ENCODE measurements at regions not wholly inside any gene's neighbourhood (a gene's known extent, or its start where the extent isn't known, plus 50 kb on each side); places are given as distances from the start of the nearest gene placed in this dataset.
"Not testable (repeated sequence)": the region's sequence is repeated elsewhere in the genome, so short reads cannot be mapped to it uniquely, and the experiment has no call there.

DNA sequence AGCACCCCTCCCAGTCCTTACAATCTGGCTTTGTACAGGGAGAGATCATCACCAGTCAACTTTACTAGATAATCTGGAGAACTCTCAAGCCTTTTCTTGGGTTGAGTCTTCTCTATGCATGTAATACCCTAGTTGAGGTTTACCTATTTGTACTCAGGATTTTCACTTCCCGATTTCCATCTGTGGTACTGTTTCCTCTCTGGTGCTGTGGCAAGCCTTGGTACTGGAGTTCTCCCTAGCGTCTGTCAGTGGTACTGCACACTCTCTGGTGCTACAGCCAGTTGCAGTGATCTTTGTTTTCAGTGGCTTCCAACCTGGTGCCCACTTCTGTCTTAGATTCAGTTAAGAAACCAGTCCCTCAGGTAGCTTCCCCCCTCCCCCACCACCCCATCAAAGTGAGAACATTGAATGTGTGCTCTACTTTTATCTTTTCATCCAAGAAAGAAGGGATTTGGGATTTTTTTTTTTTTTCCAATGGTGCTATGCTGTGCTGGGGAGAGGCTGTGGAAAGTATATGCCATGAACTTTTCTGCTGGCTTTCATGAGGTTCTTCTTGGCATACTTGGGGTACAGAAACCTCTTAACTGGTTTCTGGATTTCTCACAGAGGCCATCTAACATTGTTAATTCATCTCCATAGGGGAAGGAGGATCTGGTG is 69.4 kb upstream of the EVL start:
- intact Hi-C loops (cut with DNase I), result no loop called here
- peak in 6 of 10 donors; percentile 26 to 90 (median 57) for DNase-seq

DNA sequence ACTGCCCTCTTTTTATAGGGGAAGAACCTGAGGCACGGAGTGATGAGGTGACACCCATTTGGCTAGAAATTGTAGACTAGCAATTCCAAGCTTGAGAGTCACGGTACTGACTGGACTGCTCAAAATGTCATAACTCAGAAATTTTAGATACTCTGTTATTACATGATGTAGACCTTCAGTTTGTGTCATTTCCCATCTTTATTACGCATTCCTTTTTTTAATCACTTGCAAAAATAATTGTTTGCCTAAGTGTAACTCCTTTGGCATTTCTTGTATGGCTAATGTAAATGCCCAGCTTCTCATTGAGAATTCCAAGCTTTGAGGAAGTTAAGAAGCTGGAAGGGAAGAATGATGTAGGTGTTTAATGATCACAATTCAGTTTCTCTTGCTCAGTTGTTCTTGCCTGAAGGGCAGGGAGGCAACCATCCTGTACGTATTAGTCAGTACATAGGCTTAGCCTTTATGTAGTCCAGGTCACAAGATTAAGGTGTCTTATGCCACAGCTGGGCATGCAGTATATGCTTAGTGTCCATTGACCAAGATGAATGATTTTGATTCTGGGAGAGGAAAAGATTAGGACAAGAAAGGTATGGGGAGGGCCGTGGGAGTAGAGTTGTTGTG is 68.2 kb upstream of the EVL start:
- intact Hi-C loops (cut with DNase I), result no loop called here
- no peak for DNase-seq

GRCh38 chr14:100000398-100000797 is 64.8 kb upstream of the EVL start:
- DNase-seq; intact Hi-C loops (cut with DNase I): not testable (repeated sequence)

- intact Hi-C loops (cut with DNase I), result no loop called here
- no peak for DNase-seq
These were observed 60.8 kb upstream of the EVL start for GRCh38 chr14:100004392-100004791.

GRCh38 chr14:100007254-100007653 is 58.0 kb upstream of the EVL start:
- DNase-seq, result no peak
- intact Hi-C loops (cut with DNase I), result no loop called here

DNA sequence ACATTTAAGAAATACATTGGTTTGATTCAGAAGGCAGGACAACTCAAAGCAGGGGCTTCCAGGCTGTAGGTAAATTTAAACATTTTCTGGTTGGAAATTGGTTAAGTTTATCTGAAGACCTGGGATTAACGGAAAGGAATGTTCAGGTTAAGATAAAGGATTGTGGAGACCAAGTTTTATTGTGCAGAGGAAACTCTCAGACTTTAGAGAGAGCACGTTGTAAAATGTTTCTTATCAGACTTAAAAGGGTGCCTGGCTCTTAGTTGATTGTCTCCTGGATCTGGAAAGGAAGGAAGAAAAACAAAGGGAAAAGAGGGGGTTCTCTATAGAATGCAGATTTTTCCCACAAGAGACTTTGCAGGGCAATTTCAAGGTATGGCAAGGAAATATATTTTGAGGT is 55.4 kb upstream of the EVL start:
- DNase-seq; intact Hi-C loops (cut with DNase I): not testable (repeated sequence)

GRCh38 chr14:100010679-100011078 is 54.5 kb upstream of the EVL start:
- no peak for DNase-seq
- intact Hi-C loops (cut with DNase I), result no loop called here

- no peak for DNase-seq
- intact Hi-C loops (cut with DNase I), result no loop called here
These were observed 53.4 kb upstream of the EVL start for GRCh38 chr14:100011628-100012325.

DNA sequence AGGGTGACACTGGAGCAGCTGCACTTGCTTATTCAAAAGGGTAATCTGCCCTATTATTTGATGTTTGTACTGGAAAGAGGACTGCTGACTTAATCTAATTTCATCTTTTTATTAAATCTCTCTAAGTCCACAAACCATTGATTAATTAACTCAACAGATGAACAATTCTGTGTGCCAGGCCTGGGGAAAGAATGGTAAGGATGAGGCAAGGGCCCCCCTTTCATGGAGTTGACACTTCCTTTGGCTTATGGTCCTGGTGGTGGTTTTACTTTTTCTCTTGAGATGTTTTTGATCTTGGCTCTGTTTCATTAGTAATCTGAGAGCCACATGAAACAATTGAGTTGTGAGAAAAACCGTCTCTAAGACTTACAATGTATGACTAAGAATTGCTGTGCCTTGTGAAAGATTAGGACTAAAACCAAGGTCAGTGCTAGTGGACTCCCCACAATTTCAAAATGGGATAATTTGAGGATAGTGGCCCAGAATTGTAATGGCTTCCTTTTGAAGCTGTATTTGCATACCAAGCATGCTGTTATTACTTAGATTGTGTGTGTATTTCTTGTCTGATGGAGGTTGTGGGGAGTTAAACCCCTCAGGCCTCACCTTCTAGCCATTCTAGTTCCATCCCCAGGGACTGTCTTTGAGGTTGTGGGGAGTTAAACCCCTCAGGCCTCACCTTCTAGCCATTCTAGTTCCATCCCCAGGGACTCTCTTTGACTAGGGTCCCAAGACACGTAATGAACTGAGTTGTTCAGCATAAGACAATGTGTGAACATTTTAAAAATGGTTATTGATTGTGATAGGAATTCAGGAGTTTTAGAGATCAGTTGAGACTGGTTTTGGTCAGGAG is 52.5 kb upstream of the EVL start:
- intact Hi-C loops (cut with DNase I), result no loop called here
- DNase-seq, result no peak

- intact Hi-C loops (cut with DNase I), result no loop called here
- DNase-seq, result no peak
These were observed 50.0 kb upstream of the EVL start for GRCh38 chr14:100015251-100015655.
